OCI-LY3 (cell line): ENCODE measurements at regions not wholly inside any gene's neighbourhood (a gene's known extent, or its start where the extent isn't known, plus 50 kb on each side); places are given as distances from the start of the nearest gene placed in this dataset.

Source experiments
- H2AFZ ChIP-seq: fragments of 200-600, 300-600 bp; shearing (Covaris generic); 2 replicates; pipeline ENCODE4 v1.6.0; 2014; ENCODE audit warnings: antibody characterized with exemption, low read depth, low read length
- H3K27ac ChIP-seq: fragments of 200-600, 300-600 bp; sonication (generic); 2 replicates; pipeline ENCODE4 v1.5.1; 2014; ENCODE audit warnings: mild to moderate bottlenecking, low read length, moderate library complexity, mixed read lengths
- H3K27me3 ChIP-seq: fragments of 200-600, 300-600 bp; sonication (generic); 2 replicates; pipeline ENCODE4 v1.6.1; 2014; ENCODE audit warnings: low read depth, low read length, mixed read lengths
- H3K36me3 ChIP-seq: fragments of 200-600, 300-600 bp; sonication (generic); replicated peaks from 2 replicates; pipeline ENCODE3; 2014; ENCODE audit warnings: low read depth, low read length, mixed read lengths
- H3K4me1 ChIP-seq: fragments of 300-600, 200-600 bp; sonication (generic); 2 replicates; pipeline ENCODE4 v1.6.1; 2014; ENCODE audit warnings: low read length, mixed read lengths
- H3K4me2 ChIP-seq: fragments of 200-600, 300-600 bp; sonication (generic); 2 replicates; pipeline ENCODE4 v1.6.1; 2014; ENCODE audit warnings: low read length, mixed read lengths
- H3K4me3 ChIP-seq: fragments of 300-600, 200-600 bp; sonication (generic); 2 replicates; pipeline ENCODE4 v1.5.1; 2014; ENCODE audit warnings: antibody characterized with exemption, mild to moderate bottlenecking, low read length, moderate library complexity
- H3K79me2 ChIP-seq: fragments of 300-600, 200-600 bp; shearing (Covaris generic); 2 replicates; pipeline ENCODE4 v1.6.1; 2014; ENCODE audit warnings: mild to moderate bottlenecking, low read length, mixed read lengths
- H3K9ac ChIP-seq: fragments of 300-600, 200-600 bp; shearing (Covaris generic); 2 replicates; pipeline ENCODE4 v1.6.0; 2014; ENCODE audit warnings: mild to moderate bottlenecking, low read length, moderate library complexity
- H3K9me3 ChIP-seq: fragments of 200-600, 300-600 bp; shearing (Covaris generic); 2 replicates; pipeline ENCODE4 v1.6.1; 2014; ENCODE audit warnings: low read length, mixed read lengths; ENCODE audit not compliant: insufficient read depth
- H4K20me1 ChIP-seq: fragments of 200-600, 300-600 bp; sonication (generic); 2 replicates; pipeline ENCODE4 v1.6.1; 2016; ENCODE audit warnings: low read length, mixed read lengths; ENCODE audit not compliant: insufficient read depth
- EZH2phosphoT487 ChIP-seq: fragments of 200-600 bp; shearing (Covaris generic); IDR thresholded peaks from 2 replicates; pipeline ENCODE4 v1.6.1; 2018; ENCODE audit warnings: antibody characterized with exemption, mixed run types, low read depth
- TF ChIP-seq, protein P1 (sequence below): fragments of 200-600, 300-600 bp; sonication (generic); IDR thresholded peaks from 2 replicates; pipeline ENCODE4 v1.5.1; 2014; ENCODE audit warnings: antibody characterized with exemption, low read length, low read depth

- no peak overlapping the region for H2AFZ ChIP-seq
- H4K20me1 ChIP-seq = no peaks in the 10 kb centered on the region
- H3K36me3 ChIP-seq = no peaks in the 10 kb centered on the region
- H3K4me2 ChIP-seq = no peak overlapping the region
- no peaks in the 10 kb centered on the region for H3K79me2 ChIP-seq
- no peaks in the 10 kb centered on the region for H3K4me1 ChIP-seq
- no peak overlapping the region for H3K4me3 ChIP-seq
- no peaks in the 10 kb centered on the region for H3K27me3 ChIP-seq
- no peak for TF ChIP-seq EZH2phosphoT487
- TF ChIP-seq, protein P1, sequence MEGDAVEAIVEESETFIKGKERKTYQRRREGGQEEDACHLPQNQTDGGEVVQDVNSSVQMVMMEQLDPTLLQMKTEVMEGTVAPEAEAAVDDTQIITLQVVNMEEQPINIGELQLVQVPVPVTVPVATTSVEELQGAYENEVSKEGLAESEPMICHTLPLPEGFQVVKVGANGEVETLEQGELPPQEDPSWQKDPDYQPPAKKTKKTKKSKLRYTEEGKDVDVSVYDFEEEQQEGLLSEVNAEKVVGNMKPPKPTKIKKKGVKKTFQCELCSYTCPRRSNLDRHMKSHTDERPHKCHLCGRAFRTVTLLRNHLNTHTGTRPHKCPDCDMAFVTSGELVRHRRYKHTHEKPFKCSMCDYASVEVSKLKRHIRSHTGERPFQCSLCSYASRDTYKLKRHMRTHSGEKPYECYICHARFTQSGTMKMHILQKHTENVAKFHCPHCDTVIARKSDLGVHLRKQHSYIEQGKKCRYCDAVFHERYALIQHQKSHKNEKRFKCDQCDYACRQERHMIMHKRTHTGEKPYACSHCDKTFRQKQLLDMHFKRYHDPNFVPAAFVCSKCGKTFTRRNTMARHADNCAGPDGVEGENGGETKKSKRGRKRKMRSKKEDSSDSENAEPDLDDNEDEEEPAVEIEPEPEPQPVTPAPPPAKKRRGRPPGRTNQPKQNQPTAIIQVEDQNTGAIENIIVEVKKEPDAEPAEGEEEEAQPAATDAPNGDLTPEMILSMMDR = no peak
- no peak overlapping the region for H3K9ac ChIP-seq
- H3K9me3 ChIP-seq = no peaks in the 10 kb centered on the region
- no peak overlapping the region for H3K27ac ChIP-seq
Measured at GRCh38 chr18:30177056-30177455, 865.5 kb downstream of the DSC3 start.

DNA sequence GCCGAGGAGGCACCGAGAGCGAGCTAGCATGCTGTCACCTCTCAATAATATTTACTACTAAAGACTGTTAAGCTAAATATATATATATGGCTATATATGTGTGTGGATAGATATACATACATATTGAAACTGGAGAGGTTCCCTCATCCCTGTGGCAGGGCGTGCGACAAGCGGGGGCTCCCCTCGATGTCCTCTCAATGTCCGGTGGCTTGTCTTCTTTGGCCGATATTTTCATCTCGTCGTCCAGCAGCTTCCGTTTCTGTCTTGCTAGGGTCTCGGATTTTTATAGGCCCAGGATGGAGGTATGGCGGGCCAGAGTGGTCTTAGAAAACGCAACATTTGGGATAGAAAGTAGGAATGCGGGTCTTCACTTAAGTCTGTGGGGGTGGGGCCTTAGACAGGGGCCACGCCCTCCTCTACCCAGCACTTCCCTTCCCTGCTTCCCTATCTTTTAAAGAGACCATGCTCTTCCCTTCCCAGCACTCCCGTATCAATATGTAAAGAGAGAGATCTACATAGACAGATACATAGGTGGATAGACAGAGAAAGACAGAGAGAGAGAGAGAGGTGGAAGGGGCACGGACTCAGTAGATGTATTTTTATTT, 866.8 kb downstream of the DSC3 start:
- H3K9ac ChIP-seq = no peak overlapping the region
- H3K4me2 ChIP-seq = no peak overlapping the region
- H3K79me2 ChIP-seq = no peaks in the 10 kb centered on the region
- no peaks in the 10 kb centered on the region for H3K36me3 ChIP-seq
- H2AFZ ChIP-seq = no peak overlapping the region
- H4K20me1 ChIP-seq = no peaks in the 10 kb centered on the region
- H3K4me3 ChIP-seq = no peak overlapping the region
- TF ChIP-seq, protein P1 = no peak
- no peak for TF ChIP-seq EZH2phosphoT487
- H3K4me1 ChIP-seq = no peaks in the 10 kb centered on the region
- H3K27me3 ChIP-seq = no peaks in the 10 kb centered on the region
- no peaks in the 10 kb centered on the region for H3K9me3 ChIP-seq
- H3K27ac ChIP-seq = no peak overlapping the region

- no peaks in the 10 kb centered on the region for H3K36me3 ChIP-seq
- no peaks in the 10 kb centered on the region for H3K9me3 ChIP-seq
- H3K79me2 ChIP-seq = no peaks in the 10 kb centered on the region
- no peak overlapping the region for H3K4me2 ChIP-seq
- H3K27me3 ChIP-seq = no peaks in the 10 kb centered on the region
- H3K4me1 ChIP-seq = no peaks in the 10 kb centered on the region
- TF ChIP-seq, protein P1 = no peak
- TF ChIP-seq EZH2phosphoT487 = no peak
- no peaks in the 10 kb centered on the region for H4K20me1 ChIP-seq
- no peak overlapping the region for H3K27ac ChIP-seq
- H3K4me3 ChIP-seq = no peak overlapping the region
- H3K9ac ChIP-seq = no peak overlapping the region
- no peak overlapping the region for H2AFZ ChIP-seq
Measured at GRCh38 chr18:30175061-30175574, 867.4 kb downstream of the DSC3 start.

DNA sequence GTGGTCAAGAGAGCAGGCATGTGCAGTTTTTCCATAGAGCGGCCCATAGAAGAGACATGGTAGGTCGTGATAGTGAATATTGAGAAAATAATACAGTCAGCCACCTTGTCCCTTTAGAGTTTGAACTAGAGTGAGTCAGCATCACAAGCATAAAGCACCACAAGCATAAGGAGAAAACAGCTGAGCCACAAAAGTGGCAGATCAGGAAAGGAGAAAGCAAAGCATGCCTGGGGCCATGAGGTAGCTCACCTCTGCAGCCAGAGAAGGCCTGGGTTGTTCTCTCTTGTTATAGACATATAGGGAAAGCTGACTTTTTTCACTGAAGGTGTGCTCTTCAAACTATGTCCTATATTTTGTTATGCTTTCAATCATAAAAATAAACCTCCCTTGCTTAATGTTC, 879.0 kb downstream of the DSC3 start:
- no peaks in the 10 kb centered on the region for H3K79me2 ChIP-seq
- no peak overlapping the region for H3K27ac ChIP-seq
- TF ChIP-seq, protein P1 = no peak
- TF ChIP-seq EZH2phosphoT487 = no peak
- no peaks in the 10 kb centered on the region for H3K27me3 ChIP-seq
- H3K9ac ChIP-seq = no peak overlapping the region
- no peaks in the 10 kb centered on the region for H3K4me1 ChIP-seq
- H4K20me1 ChIP-seq = no peaks in the 10 kb centered on the region
- no peak overlapping the region for H3K4me3 ChIP-seq
- H2AFZ ChIP-seq = no peak overlapping the region
- no peaks in the 10 kb centered on the region for H3K9me3 ChIP-seq
- no peak overlapping the region for H3K4me2 ChIP-seq
- H3K36me3 ChIP-seq = no peaks in the 10 kb centered on the region
